ENCODE measurements at regions not wholly inside any gene's neighbourhood (a gene's known extent, or its start where the extent isn't known, plus 50 kb on each side); places are given as distances from the start of the nearest gene placed in this dataset.

GRCh38 chr12:92634730-92635129, 68.1 kb upstream of the PLEKHG7 start:
- no peak overlapping the region for H3K27ac ChIP-seq (ENCODE audit: insufficient read depth in 1 of 2, low read depth in 1 of 2, low read length in 2 of 2, poor library complexity in 1 of 2, severe bottlenecking in 2 of 2)
- CTCF ChIA-PET = no interaction called here
- H3K9me3 ChIP-seq (ENCODE audit: control extremely low read depth in 1 of 5, control insufficient read depth in 4 of 5, insufficient read depth in 2 of 5, low read depth in 1 of 5, low read length in 4 of 5) = no peaks in the 10 kb centered on the region
- no peak for DNase-seq
- no peak overlapping the region for H3K4me3 ChIP-seq (ENCODE audit: control insufficient read depth in 1 of 7, extremely low read depth in 1 of 7, insufficient read depth in 4 of 7, low read depth in 2 of 7, low read length in 6 of 7)
- H3K4me1 ChIP-seq (ENCODE audit: control extremely low read depth in 1 of 4, control insufficient read depth in 4 of 4, insufficient read depth in 4 of 4, low read length in 3 of 4) = no peaks in the 10 kb centered on the region
- POLR2A ChIA-PET = no interaction called here
- H3K27me3 ChIP-seq (replicated peaks in 2 of 5; ENCODE audit: control insufficient read depth in 4 of 5, insufficient read depth in 5 of 5, low read length in 4 of 5) = no peaks in the 10 kb centered on the region
- H3K36me3 ChIP-seq (ENCODE audit: control insufficient read depth in 4 of 4, insufficient read depth in 4 of 4, low read length in 3 of 4) = no peaks in the 10 kb centered on the region
- 92% methylated on average over 2 of the region's 2 CpGs for WGBS (ENCODE audit: insufficient coverage)

GRCh38 chr12:92634202-92634601, 68.6 kb upstream of the PLEKHG7 start:
- no peaks in the 10 kb centered on the region for H3K9me3 ChIP-seq (ENCODE audit: control extremely low read depth in 1 of 5, control insufficient read depth in 4 of 5, insufficient read depth in 2 of 5, low read depth in 1 of 5, low read length in 4 of 5)
- DNase-seq = no peak
- H3K27me3 ChIP-seq (replicated peaks in 2 of 5; ENCODE audit: control insufficient read depth in 4 of 5, insufficient read depth in 5 of 5, low read length in 4 of 5) = no peaks in the 10 kb centered on the region
- CTCF ChIA-PET = no interaction called here
- no peak overlapping the region for H3K4me3 ChIP-seq (ENCODE audit: control insufficient read depth in 1 of 7, extremely low read depth in 1 of 7, insufficient read depth in 4 of 7, low read depth in 2 of 7, low read length in 6 of 7)
- POLR2A ChIA-PET = no interaction called here
- H3K4me1 ChIP-seq (ENCODE audit: control extremely low read depth in 1 of 4, control insufficient read depth in 4 of 4, insufficient read depth in 4 of 4, low read length in 3 of 4) = no peaks in the 10 kb centered on the region
- WGBS (ENCODE audit: insufficient coverage) = 91% methylated on average over 6 of the region's 6 CpGs
- no peaks in the 10 kb centered on the region for H3K36me3 ChIP-seq (ENCODE audit: control insufficient read depth in 4 of 4, insufficient read depth in 4 of 4, low read length in 3 of 4)
- H3K27ac ChIP-seq (ENCODE audit: insufficient read depth in 1 of 2, low read depth in 1 of 2, low read length in 2 of 2, poor library complexity in 1 of 2, severe bottlenecking in 2 of 2) = no peak overlapping the region

GRCh38 chr12:92630968-92631367, 71.8 kb upstream of the PLEKHG7 start:
- Histone ChIP-seq H3K4me3 (ENCODE audit: control insufficient read depth in 1 of 7, extremely low read depth in 1 of 7, insufficient read depth in 4 of 7, low read depth in 2 of 7, low read length in 6 of 7) (no peak overlapping the region), H3K36me3 (ENCODE audit: control insufficient read depth in 4 of 4, insufficient read depth in 4 of 4, low read length in 3 of 4) (no peaks in the 10 kb centered on the region), H3K27me3 (replicated peaks in 2 of 5; ENCODE audit: control insufficient read depth in 4 of 5, insufficient read depth in 5 of 5, low read length in 4 of 5) (no peaks in the 10 kb centered on the region), H3K27ac (ENCODE audit: insufficient read depth in 1 of 2, low read depth in 1 of 2, low read length in 2 of 2, poor library complexity in 1 of 2, severe bottlenecking in 2 of 2) (no peak overlapping the region), H3K4me1 (ENCODE audit: control extremely low read depth in 1 of 4, control insufficient read depth in 4 of 4, insufficient read depth in 4 of 4, low read length in 3 of 4) (no peaks in the 10 kb centered on the region), H3K9me3 (ENCODE audit: control extremely low read depth in 1 of 5, control insufficient read depth in 4 of 5, insufficient read depth in 2 of 5, low read depth in 1 of 5, low read length in 4 of 5) (peaks cover 0 to 2% (median 0%) of the 10 kb centered on the region in 5 experiments)
- ChIA-PET CTCF (no interaction called here), POLR2A (no interaction called here)
- 92% methylated on average over 4 of the region's 6 CpGs for WGBS (ENCODE audit: insufficient coverage)
- no peak for DNase-seq

- Histone ChIP-seq H3K4me1 (ENCODE audit: control extremely low read depth in 1 of 4, control insufficient read depth in 4 of 4, insufficient read depth in 4 of 4, low read length in 3 of 4) (no peaks in the 10 kb centered on the region), H3K9me3 (ENCODE audit: control extremely low read depth in 1 of 5, control insufficient read depth in 4 of 5, insufficient read depth in 2 of 5, low read depth in 1 of 5, low read length in 4 of 5) (peaks cover 0 to 2% (median 0%) of the 10 kb centered on the region in 5 experiments), H3K36me3 (ENCODE audit: control insufficient read depth in 4 of 4, insufficient read depth in 4 of 4, low read length in 3 of 4) (no peaks in the 10 kb centered on the region), H3K27me3 (replicated peaks in 2 of 5; ENCODE audit: control insufficient read depth in 4 of 5, insufficient read depth in 5 of 5, low read length in 4 of 5) (no peaks in the 10 kb centered on the region), H3K4me3 (ENCODE audit: control insufficient read depth in 1 of 7, extremely low read depth in 1 of 7, insufficient read depth in 4 of 7, low read depth in 2 of 7, low read length in 6 of 7) (no peak overlapping the region), H3K27ac (ENCODE audit: insufficient read depth in 1 of 2, low read depth in 1 of 2, low read length in 2 of 2, poor library complexity in 1 of 2, severe bottlenecking in 2 of 2) (no peak overlapping the region)
- 100% methylated on average over 1 of the region's 9 CpGs for WGBS (ENCODE audit: insufficient coverage)
- CTCF ChIA-PET = no interaction called here
- POLR2A ChIA-PET = no interaction called here
- DNase-seq = no peak
Measured at GRCh38 chr12:92629349-92630065, 73.3 kb upstream of the PLEKHG7 start.

GRCh38 chr12:92628476-92628875, 74.3 kb upstream of the PLEKHG7 start:
- Histone ChIP-seq H3K27ac (ENCODE audit: insufficient read depth in 1 of 2, low read depth in 1 of 2, low read length in 2 of 2, poor library complexity in 1 of 2, severe bottlenecking in 2 of 2) (no peak overlapping the region), H3K4me3 (ENCODE audit: control insufficient read depth in 1 of 7, extremely low read depth in 1 of 7, insufficient read depth in 4 of 7, low read depth in 2 of 7, low read length in 6 of 7) (no peak overlapping the region), H3K4me1 (ENCODE audit: control extremely low read depth in 1 of 4, control insufficient read depth in 4 of 4, insufficient read depth in 4 of 4, low read length in 3 of 4) (no peaks in the 10 kb centered on the region), H3K36me3 (ENCODE audit: control insufficient read depth in 4 of 4, insufficient read depth in 4 of 4, low read length in 3 of 4) (no peaks in the 10 kb centered on the region), H3K9me3 (ENCODE audit: control extremely low read depth in 1 of 5, control insufficient read depth in 4 of 5, insufficient read depth in 2 of 5, low read depth in 1 of 5, low read length in 4 of 5) (peaks cover 0 to 2% (median 0%) of the 10 kb centered on the region in 5 experiments), H3K27me3 (replicated peaks in 2 of 5; ENCODE audit: control insufficient read depth in 4 of 5, insufficient read depth in 5 of 5, low read length in 4 of 5) (no peaks in the 10 kb centered on the region)
- POLR2A ChIA-PET = no interaction called here
- no peak for DNase-seq
- 100% methylated on average over 1 of the region's 2 CpGs for WGBS (ENCODE audit: insufficient coverage)
- CTCF ChIA-PET = no interaction called here

GRCh38 chr12:92627511-92627910, 75.3 kb upstream of the PLEKHG7 start:
- H3K27me3 ChIP-seq (replicated peaks in 2 of 5; ENCODE audit: control insufficient read depth in 4 of 5, insufficient read depth in 5 of 5, low read length in 4 of 5) = no peaks in the 10 kb centered on the region
- ChIA-PET POLR2A (no interaction called here), CTCF (no interaction called here)
- H3K27ac ChIP-seq (ENCODE audit: insufficient read depth in 1 of 2, low read depth in 1 of 2, low read length in 2 of 2, poor library complexity in 1 of 2, severe bottlenecking in 2 of 2) = no peak overlapping the region
- WGBS (ENCODE audit: insufficient coverage) = 80% methylated on average over 1 of the region's 2 CpGs
- H3K4me3 ChIP-seq (ENCODE audit: control insufficient read depth in 1 of 7, extremely low read depth in 1 of 7, insufficient read depth in 4 of 7, low read depth in 2 of 7, low read length in 6 of 7) = no peak overlapping the region
- DNase-seq = no peak
- H3K4me1 ChIP-seq (ENCODE audit: control extremely low read depth in 1 of 4, control insufficient read depth in 4 of 4, insufficient read depth in 4 of 4, low read length in 3 of 4) = no peaks in the 10 kb centered on the region
- no peaks in the 10 kb centered on the region for H3K36me3 ChIP-seq (ENCODE audit: control insufficient read depth in 4 of 4, insufficient read depth in 4 of 4, low read length in 3 of 4)
- peaks cover 0 to 2% (median 0%) of the 10 kb centered on the region in 5 experiments for H3K9me3 ChIP-seq (ENCODE audit: control extremely low read depth in 1 of 5, control insufficient read depth in 4 of 5, insufficient read depth in 2 of 5, low read depth in 1 of 5, low read length in 4 of 5)

GRCh38 chr12:92625639-92626310, 77.0 kb upstream of the PLEKHG7 start:
- Histone ChIP-seq H3K36me3 (ENCODE audit: control insufficient read depth in 4 of 4, insufficient read depth in 4 of 4, low read length in 3 of 4) (no peaks in the 10 kb centered on the region), H3K4me3 (ENCODE audit: control insufficient read depth in 1 of 7, extremely low read depth in 1 of 7, insufficient read depth in 4 of 7, low read depth in 2 of 7, low read length in 6 of 7) (no peak overlapping the region), H3K4me1 (ENCODE audit: control extremely low read depth in 1 of 4, control insufficient read depth in 4 of 4, insufficient read depth in 4 of 4, low read length in 3 of 4) (no peaks in the 10 kb centered on the region), H3K27ac (ENCODE audit: insufficient read depth in 1 of 2, low read depth in 1 of 2, low read length in 2 of 2, poor library complexity in 1 of 2, severe bottlenecking in 2 of 2) (no peak overlapping the region), H3K27me3 (replicated peaks in 2 of 5; ENCODE audit: control insufficient read depth in 4 of 5, insufficient read depth in 5 of 5, low read length in 4 of 5) (no peaks in the 10 kb centered on the region), H3K9me3 (ENCODE audit: control extremely low read depth in 1 of 5, control insufficient read depth in 4 of 5, insufficient read depth in 2 of 5, low read depth in 1 of 5, low read length in 4 of 5) (peaks cover 0 to 2% (median 0%) of the 10 kb centered on the region in 5 experiments)
- WGBS (ENCODE audit: insufficient coverage) = 84% methylated on average over 2 of the region's 3 CpGs
- DNase-seq = no peak
- ChIA-PET POLR2A (no interaction called here), CTCF (interaction anchor here (1.0 kb wide), 1 partner anchor 17 kb away, joined by 3 read pairs; no protein-coding TSS in a partner anchor)
